ENCODE measurements at regions not wholly inside any gene's neighbourhood (a gene's known extent, or its start where the extent isn't known, plus 50 kb on each side); places are given as distances from the start of the nearest gene placed in this dataset.

DNA sequence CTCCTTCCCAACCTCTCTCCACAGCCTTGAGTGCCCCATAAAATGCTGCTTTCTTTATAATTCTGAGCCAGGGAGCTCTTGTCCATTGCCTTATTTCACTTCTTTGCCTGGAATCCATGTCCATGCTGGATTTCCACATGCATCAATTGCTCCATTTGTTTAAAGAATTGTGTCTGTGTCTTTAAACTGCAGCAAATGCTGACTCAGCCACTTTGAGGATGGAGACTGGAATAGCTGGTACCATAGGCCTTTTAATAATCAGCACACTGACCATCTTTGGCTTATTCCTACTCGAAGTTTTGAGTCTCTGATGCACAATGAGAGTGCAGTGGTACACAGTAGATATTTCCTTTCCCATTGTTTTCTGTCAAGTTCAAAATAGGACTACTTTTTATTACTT, 318.8 kb downstream of the LRIG3 start:
- no peak for DNase-seq

GRCh38 chr12:58602179-58602578, 318.1 kb downstream of the LRIG3 start:
- no peak for DNase-seq

- no peak for DNase-seq
Measured at GRCh38 chr12:58602736-58603135, 317.6 kb downstream of the LRIG3 start.

DNA sequence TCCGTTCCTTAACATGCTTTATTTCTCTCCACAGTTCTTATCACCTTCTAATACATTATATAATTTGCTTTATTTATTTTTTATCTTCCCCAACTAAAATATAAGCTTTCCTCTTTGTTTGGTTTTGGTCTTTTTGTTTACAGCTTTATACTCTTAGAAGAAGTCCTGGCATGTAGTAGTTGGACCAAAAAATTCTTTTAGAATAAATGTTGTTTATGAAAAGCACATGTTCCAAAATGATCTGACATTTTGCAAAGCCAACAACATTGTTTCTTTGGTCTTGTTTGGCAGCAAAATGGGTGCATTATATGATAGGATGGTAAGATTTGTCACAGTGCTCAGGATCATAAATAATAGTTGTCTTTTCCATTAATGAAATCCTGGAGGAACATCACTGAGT, 312.5 kb downstream of the LRIG3 start:
- DNase-seq, result no peak

DNA sequence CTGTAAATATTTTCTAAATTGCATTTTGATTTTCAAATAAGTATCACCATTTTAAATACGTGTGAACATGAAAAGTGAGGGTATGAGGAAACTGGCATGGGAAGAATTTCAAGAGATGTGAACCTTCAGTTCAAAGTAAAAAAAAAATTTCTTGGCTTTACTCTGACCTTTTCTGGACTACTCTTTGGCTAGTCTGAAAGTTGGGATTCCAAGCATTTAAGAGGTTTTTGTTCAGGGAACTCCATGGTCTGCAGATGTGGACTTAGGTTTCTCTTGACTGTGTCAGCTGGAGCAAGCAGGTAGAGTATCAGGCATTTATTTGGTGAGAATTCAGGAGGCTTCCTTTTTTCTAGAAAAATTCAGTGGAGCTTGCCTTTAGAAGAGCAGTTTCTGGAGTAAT, 311.6 kb downstream of the LRIG3 start:
- no peak for DNase-seq

DNA sequence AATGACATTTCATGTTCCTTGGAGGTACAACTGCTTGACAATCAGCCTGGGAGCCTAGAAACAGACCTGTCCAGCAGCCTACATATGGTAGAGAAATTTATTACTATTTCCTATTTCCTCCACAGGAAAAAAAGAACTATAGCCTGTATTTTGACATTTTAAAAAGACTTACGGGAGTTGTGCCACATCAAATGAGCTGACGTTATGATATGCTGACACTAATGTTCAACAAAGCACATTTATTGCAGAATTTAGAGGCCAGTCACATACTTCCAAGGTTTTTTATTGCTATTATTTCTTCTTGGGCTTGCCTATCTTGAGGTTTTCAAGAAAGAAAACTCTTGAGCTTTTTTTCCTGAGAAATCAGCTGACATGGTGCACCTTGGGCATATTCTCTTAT, 305.3 kb downstream of the LRIG3 start:
- DNase-seq, result no peak

DNA sequence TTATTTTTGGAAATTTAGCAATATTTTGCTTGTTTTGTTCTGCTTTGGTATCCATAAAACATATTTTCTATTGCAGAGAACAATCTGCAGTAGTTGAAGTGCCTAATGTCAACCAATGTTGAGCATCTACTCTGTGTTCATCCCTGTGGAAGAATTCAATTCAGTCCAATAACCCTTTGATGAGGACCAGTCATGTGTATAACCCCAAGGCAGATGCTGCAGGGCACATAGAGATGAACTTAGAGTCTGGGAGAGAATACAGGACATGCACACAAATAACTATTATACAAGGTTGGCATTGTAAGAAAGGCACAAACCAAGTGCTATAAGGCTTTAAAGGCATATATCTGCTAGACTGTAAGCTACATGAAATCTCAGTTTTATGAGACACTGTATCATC, 304.7 kb downstream of the LRIG3 start:
- no peak for DNase-seq

GRCh38 chr12:58616618-58617017, 303.7 kb downstream of the LRIG3 start:
- no peak for DNase-seq

GRCh38 chr12:58621126-58621525, 299.2 kb downstream of the LRIG3 start:
- DNase-seq, result no peak

- DNase-seq, result no peak
Measured at GRCh38 chr12:58629376-58629775, 290.9 kb downstream of the LRIG3 start.

- no peak for DNase-seq
Measured at GRCh38 chr12:58633479-58633878, 286.8 kb downstream of the LRIG3 start.

DNA sequence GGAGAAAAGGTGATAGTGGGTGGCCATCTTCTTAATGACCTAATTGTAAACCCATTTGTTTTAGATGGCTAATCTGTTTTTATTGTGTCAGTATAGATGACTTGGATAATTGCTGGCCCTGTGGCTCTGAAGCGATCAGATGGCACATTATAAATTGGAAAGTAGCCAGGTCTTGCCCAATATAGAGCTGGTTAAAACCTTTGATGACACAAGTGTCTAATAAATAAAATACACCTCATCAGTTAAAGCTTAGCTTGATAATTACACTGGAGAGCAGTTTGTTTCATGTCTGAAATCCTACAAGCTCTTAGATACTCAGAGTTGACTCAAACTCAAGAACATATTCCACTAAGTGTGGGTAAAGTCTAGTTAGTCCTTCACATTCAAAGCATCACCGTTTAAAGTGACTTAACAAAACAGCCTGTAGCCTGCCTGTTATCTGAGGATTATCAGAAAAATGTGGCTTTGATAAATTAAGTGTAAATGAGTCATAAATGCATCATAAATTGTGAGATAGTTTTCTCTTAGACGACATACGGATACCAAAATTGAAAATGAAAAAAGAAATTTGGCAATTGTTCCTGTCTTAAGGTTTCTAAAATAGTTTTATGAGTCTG, 280.9 kb downstream of the LRIG3 start:
- no peak for DNase-seq

DNA sequence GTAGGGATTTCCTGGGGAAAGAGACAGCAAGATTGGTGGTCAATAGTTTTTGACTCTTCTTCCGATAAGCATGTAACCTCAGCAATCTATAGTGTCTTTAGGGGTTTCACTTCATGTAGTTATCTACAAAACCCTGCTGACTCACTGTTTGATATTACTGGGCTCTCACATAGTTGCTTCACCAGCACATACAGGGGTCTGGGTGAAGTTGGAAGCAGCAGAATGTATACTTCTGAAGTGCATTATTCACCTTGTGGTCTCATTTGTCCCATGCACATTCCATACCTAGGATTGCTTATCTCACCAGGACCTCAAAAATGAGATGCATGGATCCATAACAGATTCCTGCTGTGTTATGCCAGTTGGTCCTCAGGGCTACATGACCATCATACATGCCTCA, 280.0 kb downstream of the LRIG3 start:
- no peak for DNase-seq

DNA sequence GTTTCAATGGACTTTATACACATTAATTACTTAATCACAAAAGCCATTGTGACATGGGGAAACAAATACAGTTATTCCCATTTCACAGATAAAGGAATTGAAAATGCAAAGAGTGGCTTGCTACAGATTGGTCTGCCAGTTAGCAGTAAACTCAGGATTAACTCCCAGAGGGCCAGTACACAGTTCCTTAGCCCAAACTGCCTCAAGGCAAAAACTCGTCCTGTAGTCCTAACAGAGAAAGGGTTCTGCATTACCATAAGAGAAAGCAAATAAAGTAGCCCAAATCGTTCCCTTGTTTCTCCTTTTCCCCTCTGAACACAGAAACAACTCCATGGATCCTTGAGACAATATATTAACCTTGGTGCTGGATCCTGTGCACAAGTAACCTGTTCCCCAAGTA, 274.4 kb downstream of the LRIG3 start:
- no peak for DNase-seq

DNA sequence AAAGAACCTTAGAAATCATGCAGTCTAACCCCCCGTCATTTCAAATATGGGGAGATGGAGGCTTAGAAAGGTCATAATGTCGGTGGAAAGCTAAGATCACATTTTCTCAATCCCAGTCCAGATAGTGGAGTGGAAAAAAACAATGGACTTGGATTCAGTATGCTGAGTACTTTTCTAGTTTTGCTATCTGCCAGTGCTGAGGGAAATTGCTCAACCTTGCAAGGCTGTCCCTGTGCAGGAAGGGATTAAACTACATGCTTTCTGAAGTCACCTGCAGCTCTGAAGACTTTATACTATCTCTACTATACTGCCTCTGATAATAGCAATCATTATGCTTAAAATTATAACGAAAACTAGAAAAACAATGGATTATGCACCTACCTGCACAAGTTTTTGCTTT, 272.8 kb downstream of the LRIG3 start:
- no peak for DNase-seq

GRCh38 chr12:58648176-58648575, 272.1 kb downstream of the LRIG3 start:
- DNase-seq, result no peak

DNA sequence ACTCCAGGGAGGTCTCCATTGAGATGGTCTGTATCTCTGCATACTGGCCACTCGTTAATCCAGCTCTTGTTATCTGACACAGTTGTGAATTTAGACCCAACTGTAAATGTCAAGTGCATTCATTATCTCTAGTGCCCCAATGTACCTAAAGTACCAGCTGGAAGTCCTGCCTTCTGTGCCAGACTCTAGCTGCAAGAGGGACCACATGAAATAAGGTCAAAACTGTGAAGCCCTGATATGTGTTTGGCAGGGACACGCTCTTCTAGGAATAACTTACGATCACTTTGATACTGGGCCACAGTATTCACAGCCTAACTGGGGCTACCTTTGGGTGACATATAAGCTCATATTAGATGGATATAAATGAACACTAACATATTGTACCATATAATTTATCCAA, 268.5 kb downstream of the LRIG3 start:
- DNase-seq, result no peak

- no peak for DNase-seq
Measured at GRCh38 chr12:58654021-58654420, 266.3 kb downstream of the LRIG3 start.

DNA sequence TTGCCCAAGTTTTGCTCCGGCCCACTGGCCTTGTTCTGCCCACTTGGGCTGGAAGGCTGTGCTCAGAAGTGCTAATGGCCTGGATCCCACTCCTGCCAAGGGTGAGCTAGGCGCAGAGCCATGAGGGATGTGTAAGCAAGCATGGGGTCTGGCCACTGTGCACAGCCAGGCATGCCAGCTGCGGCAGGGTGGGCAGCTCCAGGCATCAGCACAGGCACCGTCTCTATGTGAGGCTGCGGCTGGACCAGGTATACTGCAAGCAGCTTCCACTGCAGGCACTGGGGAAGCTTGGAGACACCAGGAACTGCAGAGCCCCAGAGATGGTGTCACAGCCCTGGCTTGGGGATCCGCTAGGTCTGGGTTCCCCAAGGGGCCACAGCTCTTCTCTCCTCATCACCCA, 264.9 kb downstream of the LRIG3 start:
- no peak for DNase-seq

- DNase-seq, result no peak
Measured at GRCh38 chr12:58656254-58657009, 263.9 kb downstream of the LRIG3 start.

DNA sequence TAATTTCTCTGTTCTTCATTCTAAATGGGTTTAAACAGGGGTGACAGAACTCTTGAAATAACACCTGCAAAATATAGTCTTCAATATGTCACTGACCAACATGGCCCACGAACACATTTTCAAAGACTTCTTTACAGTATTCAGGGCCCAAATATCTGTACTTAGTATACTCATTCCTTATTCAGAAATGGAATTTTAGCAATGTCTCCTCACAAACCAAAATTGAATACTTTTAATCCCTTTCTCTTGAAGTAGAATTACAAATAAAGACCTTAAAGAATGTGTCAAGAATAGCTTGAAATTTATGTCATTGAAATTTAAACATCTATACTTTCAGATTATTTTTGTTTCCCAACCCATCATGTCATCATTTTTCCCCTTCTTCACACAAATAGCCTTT, 263.1 kb downstream of the LRIG3 start:
- no peak for DNase-seq

- DNase-seq, result no peak
Measured at GRCh38 chr12:58665375-58665774, 254.9 kb downstream of the LRIG3 start.

- no peak for DNase-seq
Measured at GRCh38 chr12:58668233-58668632, 252.1 kb downstream of the LRIG3 start.

- DNase-seq, result no peak
Measured at GRCh38 chr12:58668871-58669270, 251.4 kb downstream of the LRIG3 start.

DNA sequence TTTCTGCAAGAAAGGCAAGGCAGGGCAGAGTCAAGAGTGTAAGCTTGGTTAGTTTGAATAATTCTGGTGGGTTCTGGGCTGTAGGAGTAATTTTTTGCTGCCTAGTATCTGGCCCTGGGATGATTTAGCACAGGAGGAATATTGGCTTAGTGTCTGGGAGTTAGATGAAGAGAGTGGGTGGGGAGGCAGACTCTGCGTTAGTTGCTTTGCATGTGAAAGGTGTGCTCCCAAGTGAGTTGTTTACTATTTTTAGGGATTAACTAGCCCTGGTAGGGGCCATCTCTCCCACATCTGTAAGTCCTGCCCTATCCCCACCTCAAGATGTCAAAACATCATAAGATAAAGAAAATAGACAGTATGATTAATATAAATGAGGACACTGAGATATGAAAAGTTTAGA, 249.7 kb downstream of the LRIG3 start:
- DNase-seq, result no peak

Data from activated T-cell treated with anti-CD3 and anti-CD28 coated beads, Interleukin-2, amount 50 U/mL, for 48 hours (primary cell).